ENCODE measurements at regions not wholly inside any gene's neighbourhood (a gene's known extent, or its start where the extent isn't known, plus 50 kb on each side); places are given as distances from the start of the nearest gene placed in this dataset.
A peak's percentile ranks its signal among the peaks of the same experiment; 100 is the strongest.

- intact Hi-C loops (cut with DNase I), result no loop called here
- H3K27me3 ChIP-seq (ENCODE audit: insufficient read depth in 3 of 3, low read length in 2 of 3), result no peaks in the 10 kb centered on the region
- WGBS, 3 donors, result 76 to 100% (median 81%) methylated on average over 1 of the region's 1 CpG
- TF ChIP-seq CTCF (IDR thresholded peaks at IDR 0.05), result no peak
- no peaks in the 10 kb centered on the region for H3K9me3 ChIP-seq
- ATAC-seq (no peak), DNase-seq (no peak)
- H3K36me3 ChIP-seq (ENCODE audit: insufficient read depth in 1 of 2, low read depth in 1 of 2), result no peaks in the 10 kb centered on the region
- no peak overlapping the region for H3K4me3 ChIP-seq
- no peak overlapping the region for H3K27ac ChIP-seq
- peaks cover 6% of the 10 kb centered on the region for H3K4me1 ChIP-seq
Observed at GRCh38 chr11:133698654-133699053, 146.7 kb downstream of the SPATA19 start.

- Histone ChIP-seq H3K27ac (peak overlapping the region; percentile 51), H3K27me3 (ENCODE audit: insufficient read depth in 3 of 3, low read length in 2 of 3) (no peaks in the 10 kb centered on the region), H3K9me3 (no peaks in the 10 kb centered on the region), H3K36me3 (ENCODE audit: insufficient read depth in 1 of 2, low read depth in 1 of 2) (no peaks in the 10 kb centered on the region), H3K4me1 (peaks cover 6% of the 10 kb centered on the region), H3K4me3 (no peak overlapping the region)
- no peak for DNase-seq
- 29 to 44% (median 32%) methylated on average over 4 of the region's 4 CpGs for WGBS, 3 donors
- intact Hi-C loops (cut with DNase I), result no loop called here
- peak in 2 of 4 donors; percentile 15 to 51 for ATAC-seq
- no peak for TF ChIP-seq CTCF (IDR thresholded peaks at IDR 0.05)
Observed at GRCh38 chr11:133697603-133698180, 147.6 kb downstream of the SPATA19 start.

GRCh38 chr11:133697161-133697560 is 148.2 kb downstream of the SPATA19 start:
- no peaks in the 10 kb centered on the region for H3K9me3 ChIP-seq
- no peak for DNase-seq
- WGBS, 3 donors, result 24 to 33% (median 30%) methylated on average over 5 of the region's 5 CpGs
- H3K4me3 ChIP-seq, result no peak overlapping the region
- intact Hi-C loops (cut with DNase I), result no loop called here
- no peak for TF ChIP-seq CTCF (IDR thresholded peaks at IDR 0.05)
- ATAC-seq, result peak in 3 of 4 donors; percentile 51 to 89 (median 67)
- H3K4me1 ChIP-seq, result peaks cover 6% of the 10 kb centered on the region
- no peak overlapping the region for H3K27ac ChIP-seq
- no peaks in the 10 kb centered on the region for H3K27me3 ChIP-seq (ENCODE audit: insufficient read depth in 3 of 3, low read length in 2 of 3)
- no peaks in the 10 kb centered on the region for H3K36me3 ChIP-seq (ENCODE audit: insufficient read depth in 1 of 2, low read depth in 1 of 2)

- Histone ChIP-seq H3K4me3 (no peak overlapping the region), H3K4me1 (peaks cover 6% of the 10 kb centered on the region), H3K36me3 (ENCODE audit: insufficient read depth in 1 of 2, low read depth in 1 of 2) (no peaks in the 10 kb centered on the region), H3K27ac (no peak overlapping the region), H3K27me3 (ENCODE audit: insufficient read depth in 3 of 3, low read length in 2 of 3) (no peaks in the 10 kb centered on the region), H3K9me3 (no peaks in the 10 kb centered on the region)
- DNase-seq (no peak), ATAC-seq (no peak)
- WGBS, 3 donors, result 73 to 88% (median 81%) methylated on average over 2 of the region's 2 CpGs
- intact Hi-C loops (cut with DNase I), result no loop called here
- no peak for TF ChIP-seq CTCF (IDR thresholded peaks at IDR 0.05)
Observed at GRCh38 chr11:133695387-133695786, 149.9 kb downstream of the SPATA19 start.

- 87 to 98% (median 91%) methylated on average over 3 of the region's 3 CpGs for WGBS, 3 donors
- Histone ChIP-seq H3K4me3 (no peak overlapping the region), H3K27ac (no peak overlapping the region), H3K9me3 (no peaks in the 10 kb centered on the region), H3K27me3 (ENCODE audit: insufficient read depth in 3 of 3, low read length in 2 of 3) (no peaks in the 10 kb centered on the region), H3K36me3 (ENCODE audit: insufficient read depth in 1 of 2, low read depth in 1 of 2) (no peaks in the 10 kb centered on the region), H3K4me1 (peaks cover 6% of the 10 kb centered on the region)
- no peak for DNase-seq
- no peak for TF ChIP-seq CTCF (IDR thresholded peaks at IDR 0.05)
- no peak for ATAC-seq
- intact Hi-C loops (cut with DNase I), result no loop called here
Observed at GRCh38 chr11:133694701-133695100, 150.6 kb downstream of the SPATA19 start.
